ENCODE measurements at regions not wholly inside any gene's neighbourhood (a gene's known extent, or its start where the extent isn't known, plus 50 kb on each side); places are given as distances from the start of the nearest gene placed in this dataset.

DNA sequence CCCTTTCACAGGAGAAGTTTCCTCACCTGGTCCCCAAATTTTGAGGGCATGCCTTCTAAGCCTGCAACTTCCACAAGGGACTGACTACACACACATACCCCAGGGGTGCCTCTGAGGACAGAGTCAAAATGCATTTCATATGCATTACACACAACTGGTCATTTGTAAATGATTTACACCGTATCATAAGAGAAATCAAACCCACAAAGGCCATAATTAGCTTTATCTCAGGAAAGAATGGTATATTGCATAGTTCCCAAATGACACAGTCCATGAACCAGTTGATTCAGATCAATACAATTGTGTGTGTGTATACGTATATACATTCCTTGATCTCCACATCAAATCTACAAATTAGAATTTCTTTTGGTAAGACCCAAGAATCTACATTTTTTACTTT lies 203.3 kb upstream of the PRDM1 start:
- H3K4me3 ChIP-seq (ENCODE audit: low read length) = no peak overlapping the region
- no peaks in the 10 kb centered on the region for H3K36me3 ChIP-seq (ENCODE audit: control insufficient read depth, insufficient read depth, low read length)
- TF ChIP-seq, protein P1, sequence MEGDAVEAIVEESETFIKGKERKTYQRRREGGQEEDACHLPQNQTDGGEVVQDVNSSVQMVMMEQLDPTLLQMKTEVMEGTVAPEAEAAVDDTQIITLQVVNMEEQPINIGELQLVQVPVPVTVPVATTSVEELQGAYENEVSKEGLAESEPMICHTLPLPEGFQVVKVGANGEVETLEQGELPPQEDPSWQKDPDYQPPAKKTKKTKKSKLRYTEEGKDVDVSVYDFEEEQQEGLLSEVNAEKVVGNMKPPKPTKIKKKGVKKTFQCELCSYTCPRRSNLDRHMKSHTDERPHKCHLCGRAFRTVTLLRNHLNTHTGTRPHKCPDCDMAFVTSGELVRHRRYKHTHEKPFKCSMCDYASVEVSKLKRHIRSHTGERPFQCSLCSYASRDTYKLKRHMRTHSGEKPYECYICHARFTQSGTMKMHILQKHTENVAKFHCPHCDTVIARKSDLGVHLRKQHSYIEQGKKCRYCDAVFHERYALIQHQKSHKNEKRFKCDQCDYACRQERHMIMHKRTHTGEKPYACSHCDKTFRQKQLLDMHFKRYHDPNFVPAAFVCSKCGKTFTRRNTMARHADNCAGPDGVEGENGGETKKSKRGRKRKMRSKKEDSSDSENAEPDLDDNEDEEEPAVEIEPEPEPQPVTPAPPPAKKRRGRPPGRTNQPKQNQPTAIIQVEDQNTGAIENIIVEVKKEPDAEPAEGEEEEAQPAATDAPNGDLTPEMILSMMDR (IDR thresholded peaks at IDR 0.05) = no peak
- H3K4me1 ChIP-seq (ENCODE audit: control insufficient read depth, insufficient read depth, low read length) = peaks cover 10% of the 10 kb centered on the region
- no peak for DNase-seq
- H3K27ac ChIP-seq (ENCODE audit: low read length) = no peak overlapping the region
- ATAC-seq = no peak
- no peak overlapping the region for H3K4me3 Mint-ChIP-seq
- H3K9me3 ChIP-seq (ENCODE audit: control insufficient read depth, insufficient read depth, low read length) = no peaks in the 10 kb centered on the region
- no peaks in the 10 kb centered on the region for H3K27me3 ChIP-seq (ENCODE audit: control insufficient read depth, insufficient read depth, low read length)
- peaks cover 9 to 14% of the 10 kb centered on the region in 2 donors for H3K4me1 Mint-ChIP-seq
- no peaks in the 10 kb centered on the region for H3K9me3 Mint-ChIP-seq
- no peaks in the 10 kb centered on the region for H3K36me3 Mint-ChIP-seq
- no peak overlapping the region for H3K27ac Mint-ChIP-seq
- intact Hi-C loops (cut with micrococcal nuclease) = no loop called here
- 79% methylated on average over 2 of the region's 2 CpGs for WGBS (ENCODE audit: insufficient coverage)
- H3K27me3 Mint-ChIP-seq (ENCODE audit: low read depth in 2 of 2) = peaks cover 44 to 45% of the 10 kb centered on the region in 2 donors

DNA sequence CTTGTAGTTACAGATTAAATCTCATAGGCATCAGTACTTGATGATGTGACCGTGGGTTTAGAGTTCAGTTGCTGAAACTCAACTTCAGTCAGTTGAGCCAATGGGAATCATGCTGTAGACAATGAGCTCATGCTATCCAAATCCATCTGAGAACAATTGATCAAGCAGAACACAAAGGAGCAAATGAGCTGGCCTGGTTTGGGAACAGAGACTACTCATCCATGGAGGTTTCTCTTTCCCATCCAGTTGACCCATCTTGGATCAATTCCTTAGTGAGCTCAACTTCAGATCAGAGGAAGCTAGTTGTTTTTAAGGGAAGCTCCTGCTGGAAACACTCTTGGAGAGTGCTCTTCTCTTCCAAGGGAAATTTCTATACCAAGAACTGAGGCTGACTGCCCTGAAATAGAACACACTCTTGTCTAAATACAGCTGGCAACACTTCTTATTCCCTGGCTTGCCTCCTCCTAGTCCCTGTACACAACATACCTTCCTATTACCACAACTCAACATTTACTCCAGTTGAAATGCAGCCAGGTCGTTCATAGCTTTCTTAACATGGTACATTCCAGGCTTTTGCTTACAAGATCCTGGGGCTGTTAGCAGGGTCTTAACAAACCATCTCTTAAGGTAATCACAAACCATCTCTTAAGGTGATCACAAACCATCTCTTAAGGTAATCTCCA lies 203.9 kb upstream of the PRDM1 start:
- WGBS (ENCODE audit: insufficient coverage) = 87% methylated on average over 2 of the region's 2 CpGs
- Mint-ChIP-seq H3K9me3 (no peaks in the 10 kb centered on the region), H3K36me3 (no peaks in the 10 kb centered on the region), H3K27me3 (ENCODE audit: low read depth in 2 of 2) (peaks cover 46 to 49% of the 10 kb centered on the region in 2 donors), H3K4me3 (no peak overlapping the region), H3K27ac (no peak overlapping the region), H3K4me1 (peaks cover 9 to 10% of the 10 kb centered on the region in 2 donors)
- H3K27me3 ChIP-seq (ENCODE audit: control insufficient read depth, insufficient read depth, low read length) = no peaks in the 10 kb centered on the region
- intact Hi-C loops (cut with micrococcal nuclease) = no loop called here
- peaks cover 10% of the 10 kb centered on the region for H3K4me1 ChIP-seq (ENCODE audit: control insufficient read depth, insufficient read depth, low read length)
- DNase-seq (no peak), ATAC-seq (no peak)
- H3K4me3 ChIP-seq (ENCODE audit: low read length) = no peak overlapping the region
- TF ChIP-seq, protein P1 (IDR thresholded peaks at IDR 0.05) = no peak
- no peaks in the 10 kb centered on the region for H3K36me3 ChIP-seq (ENCODE audit: control insufficient read depth, insufficient read depth, low read length)
- no peaks in the 10 kb centered on the region for H3K9me3 ChIP-seq (ENCODE audit: control insufficient read depth, insufficient read depth, low read length)
- H3K27ac ChIP-seq (ENCODE audit: low read length) = no peak overlapping the region

DNA sequence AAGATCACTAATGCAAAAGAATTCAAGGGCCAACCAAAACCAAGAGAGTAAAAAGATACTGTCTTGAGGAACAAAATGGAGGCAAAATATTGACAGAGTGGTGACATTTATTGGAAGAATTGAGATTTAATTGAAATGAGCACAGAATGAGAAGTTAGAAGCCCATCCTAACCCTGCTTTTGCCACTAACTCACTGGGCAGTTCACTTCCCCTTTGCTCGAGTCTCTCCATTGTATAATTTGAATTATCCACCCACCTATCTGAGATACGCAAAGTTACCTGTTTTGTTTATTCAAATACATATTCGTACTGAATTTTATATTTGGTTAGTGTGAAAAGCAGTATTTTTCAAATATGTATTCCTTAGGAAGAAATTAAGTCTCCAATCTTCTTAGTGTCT lies 204.5 kb upstream of the PRDM1 start:
- Mint-ChIP-seq H3K4me3 (no peak overlapping the region), H3K27me3 (ENCODE audit: low read depth in 2 of 2) (peaks cover 46 to 49% of the 10 kb centered on the region in 2 donors), H3K9me3 (no peaks in the 10 kb centered on the region), H3K27ac (no peak overlapping the region), H3K36me3 (no peaks in the 10 kb centered on the region), H3K4me1 (peaks cover 9 to 10% of the 10 kb centered on the region in 2 donors)
- intact Hi-C loops (cut with micrococcal nuclease) = no loop called here
- H3K36me3 ChIP-seq (ENCODE audit: control insufficient read depth, insufficient read depth, low read length) = no peaks in the 10 kb centered on the region
- no peak overlapping the region for H3K4me3 ChIP-seq (ENCODE audit: low read length)
- H3K4me1 ChIP-seq (ENCODE audit: control insufficient read depth, insufficient read depth, low read length) = peaks cover 10% of the 10 kb centered on the region
- H3K27me3 ChIP-seq (ENCODE audit: control insufficient read depth, insufficient read depth, low read length) = no peaks in the 10 kb centered on the region
- H3K9me3 ChIP-seq (ENCODE audit: control insufficient read depth, insufficient read depth, low read length) = no peaks in the 10 kb centered on the region
- TF ChIP-seq, protein P1 (IDR thresholded peaks at IDR 0.05) = no peak
- ATAC-seq (no peak), DNase-seq (no peak)
- no CpG with 5 or more reads among the region's 3 CpGs for WGBS (ENCODE audit: insufficient coverage)
- no peak overlapping the region for H3K27ac ChIP-seq (ENCODE audit: low read length)

DNA sequence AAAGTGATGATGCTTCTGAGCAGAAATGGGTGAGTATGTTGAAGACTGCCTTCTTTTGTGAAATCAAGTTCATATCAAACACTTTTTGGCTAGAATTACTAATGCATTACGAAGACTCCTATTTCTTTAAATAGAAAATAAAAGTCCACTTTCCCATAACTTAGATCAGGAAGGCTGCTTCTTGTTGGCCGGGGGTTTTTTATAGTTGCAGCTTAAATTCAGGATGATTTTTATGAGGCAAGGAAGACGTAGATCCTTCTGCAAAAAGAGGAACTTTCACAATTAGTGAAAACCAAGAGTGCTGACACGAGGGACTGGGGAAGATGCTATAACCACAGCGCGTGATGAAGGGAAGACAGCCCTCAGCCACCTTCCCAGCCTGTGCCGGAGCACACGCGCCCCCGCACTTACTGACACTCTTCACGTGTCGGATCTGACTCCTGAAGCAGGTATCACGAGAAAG lies 206.1 kb upstream of the PRDM1 start:
- H3K27ac Mint-ChIP-seq = peak overlapping the region in 1 of 2 donors; percentile 27
- peak in 2 of 3 donors; percentile 59 to 71 for ATAC-seq
- peak overlapping the region; percentile 33 for H3K4me3 Mint-ChIP-seq
- H3K9me3 Mint-ChIP-seq = no peaks in the 10 kb centered on the region
- DNase-seq = peak in 1 of 2 donors; percentile 35
- TF ChIP-seq, protein P1 (IDR thresholded peaks at IDR 0.05) = no peak
- H3K27ac ChIP-seq (ENCODE audit: low read length) = no peak overlapping the region
- no peaks in the 10 kb centered on the region for H3K36me3 ChIP-seq (ENCODE audit: control insufficient read depth, insufficient read depth, low read length)
- WGBS (ENCODE audit: insufficient coverage) = 4% methylated on average over 12 of the region's 13 CpGs
- no peak overlapping the region for H3K4me3 ChIP-seq (ENCODE audit: low read length)
- H3K27me3 ChIP-seq (ENCODE audit: control insufficient read depth, insufficient read depth, low read length) = no peaks in the 10 kb centered on the region
- intact Hi-C loops (cut with micrococcal nuclease) = no loop called here
- peaks cover 10% of the 10 kb centered on the region for H3K4me1 ChIP-seq (ENCODE audit: control insufficient read depth, insufficient read depth, low read length)
- no peaks in the 10 kb centered on the region for H3K36me3 Mint-ChIP-seq
- no peaks in the 10 kb centered on the region for H3K9me3 ChIP-seq (ENCODE audit: control insufficient read depth, insufficient read depth, low read length)
- H3K4me1 Mint-ChIP-seq = peaks cover 9 to 10% of the 10 kb centered on the region in 2 donors
- peaks cover 52 to 55% of the 10 kb centered on the region in 2 donors for H3K27me3 Mint-ChIP-seq (ENCODE audit: low read depth in 2 of 2)

Measured in natural killer cell (primary cell).